PC-3 (cell line): ENCODE measurements at regions not wholly inside any gene's neighbourhood (a gene's known extent, or its start where the extent isn't known, plus 50 kb on each side); places are given as distances from the start of the nearest gene placed in this dataset.
A peak's percentile ranks its signal among the peaks of the same experiment; 100 is the strongest.

Experiments used
- ATAC-seq: fragments of 200-7000 bp; cut with Tn5 transposase; 2 replicates; pipeline ENCODE4 v1.9.1; 2020; ENCODE audit warnings: mild to moderate bottlenecking, moderate library complexity
- BruUV-seq: library from RNA; stranded (reverse); fragments of 400-500 nt; replicated peaks from 2 replicates; lab custom pipeline; 2021; lab: Mats Ljungman, UMichigan
- CTCF ChIA-PET: fragments of 300-600 bp; sonication (Branson Sonifier 250); formaldehyde crosslinking; loops from one replicate; lab custom pipeline; 2022; ENCODE audit warnings: antibody characterized with exemption; lab: Charles Lee
- POLR2A ChIA-PET: fragments of 300-600 bp; sonication (Branson Sonifier 250); formaldehyde crosslinking; loops from one replicate; lab custom pipeline; 2022; ENCODE audit warnings: antibody characterized with exemption; ENCODE audit not compliant: unreplicated experiment; lab: Charles Lee
- DNase-seq: peaks from one replicate; pipeline ENCODE4 v3.0.0-alpha.2; 2015
- H2AFZ ChIP-seq: fragments of 300-600 bp; sonication (generic); 2 replicates; pipeline ENCODE4 v1.6.0; 2016; ENCODE audit warnings: antibody characterized with exemption, low read length
- H3F3A ChIP-seq: fragments of 300-600 bp; sonication (generic); one replicate; pipeline ENCODE4 v1.6.0; 2017; ENCODE audit warnings: antibody characterized with exemption, low read length, control low read depth, mild to moderate bottlenecking; ENCODE audit not compliant: unreplicated experiment
- H3K27ac ChIP-seq: fragments of 300-600 bp; sonication (generic); 2 replicates; pipeline ENCODE4 v1.5.1; 2016; ENCODE audit warnings: mild to moderate bottlenecking, low read length
- H3K27me3 ChIP-seq: fragments of 300-600 bp; sonication (generic); 2 replicates; pipeline ENCODE4 v1.6.1; 2016; ENCODE audit warnings: low read length, mixed read lengths
- H3K36me3 ChIP-seq: fragments of 300-600 bp; sonication (generic); 2 replicates; pipeline ENCODE4 v1.6.1; 2016; ENCODE audit warnings: low read depth, mixed run types, low read length, mixed read lengths
- H3K4me1 ChIP-seq: fragments of 300-600 bp; sonication (generic); 2 replicates; pipeline ENCODE4 v1.5.1; 2016; ENCODE audit warnings: low read length; ENCODE audit not compliant: insufficient read depth
- H3K4me2 ChIP-seq: fragments of 300-600 bp; sonication (generic); 2 replicates; pipeline ENCODE4 v1.6.0; 2016; ENCODE audit warnings: low read length
- H3K4me3 ChIP-seq: fragments of 300-600 bp; sonication (generic); 2 replicates; pipeline ENCODE4 v1.5.1; 2016; ENCODE audit warnings: mild to moderate bottlenecking, low read length, mixed read lengths
- H3K79me2 ChIP-seq: fragments of 300-600 bp; sonication (generic); 2 replicates; pipeline ENCODE4 v1.6.1; 2017; ENCODE audit warnings: low read length, mixed read lengths
- H3K9ac ChIP-seq: fragments of 300-600 bp; sonication (generic); 2 replicates; pipeline ENCODE4 v1.6.0; 2016; ENCODE audit warnings: mild to moderate bottlenecking, low read length
- H3K9me2 ChIP-seq: fragments of 300-600 bp; sonication (generic); replicated peaks from 2 replicates; pipeline ENCODE4 v1.6.1; 2016; ENCODE audit warnings: mixed run types, low read length, mixed read lengths
- H3K9me3 ChIP-seq: fragments of 300-600 bp; sonication (generic); 2 replicates; pipeline ENCODE4 v1.6.1; 2016; ENCODE audit warnings: low read length, mixed read lengths
- H4K20me1 ChIP-seq: fragments of 300-600 bp; sonication (generic); 2 replicates; pipeline ENCODE4 v1.6.1; 2016; ENCODE audit warnings: low read length, mixed read lengths
- EZH2 ChIP-seq: fragments of 300-600 bp; sonication (generic); IDR thresholded peaks from one replicate; pipeline ENCODE4 v1.6.1; 2017; ENCODE audit warnings: antibody characterized with exemption, mild to moderate bottlenecking, low read length; ENCODE audit not compliant: unreplicated experiment
- EZH2phosphoT487 ChIP-seq: fragments of 300-600 bp; sonication (generic); IDR thresholded peaks from 2 replicates; pipeline ENCODE4 v1.6.1; 2018; ENCODE audit warnings: mild to moderate bottlenecking, antibody characterized with exemption, low read length, borderline replicate concordance
- intact Hi-C: fragments of 100-400 bp; cut with micrococcal nuclease; formaldehyde crosslinking; loops from 2 replicates; pipeline ENCODE4 v1.9.0; 2023
- TF ChIP-seq, protein P1 (sequence below): fragments of 300-600 bp; sonication (generic); conservative IDR thresholded peaks from 2 replicates; pipeline ENCODE4 v1.5.1; 2017; ENCODE audit warnings: antibody characterized with exemption, low read depth, mild to moderate bottlenecking, low read length

DNA sequence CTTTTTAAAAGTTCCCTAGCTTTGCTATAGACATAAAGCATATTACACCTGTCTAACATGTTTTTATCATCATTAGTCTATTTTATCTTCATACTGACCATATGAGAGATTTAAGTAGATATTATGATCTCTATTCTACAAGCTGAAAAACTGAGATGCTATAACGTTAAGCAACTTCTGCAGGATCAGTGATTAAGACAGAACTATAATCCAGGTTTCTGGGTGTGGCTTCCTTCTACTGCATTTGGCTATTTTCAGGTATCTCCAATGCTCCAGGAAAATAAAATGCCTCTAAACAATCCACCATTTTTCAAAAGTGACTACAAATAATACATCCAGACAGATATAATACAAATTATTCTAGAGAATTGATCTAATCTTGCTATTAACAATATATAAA lies 53.4 kb downstream of the RGS2 start:
- DNase-seq (peak; percentile 46), ATAC-seq (no peak; the same call in 1 of the 2 replicates)
- Histone ChIP-seq H3K4me3 (no peak overlapping the region), H3K27ac (peak overlapping the region; percentile 88), H3K9ac (peak overlapping the region; percentile 64), H2AFZ (no peak overlapping the region), H3K4me2 (peak overlapping the region; percentile 25), H4K20me1 (no peaks in the 10 kb centered on the region), H3F3A (no peaks in the 10 kb centered on the region), H3K79me2 (no peaks in the 10 kb centered on the region), H3K4me1 (peaks cover 27% of the 10 kb centered on the region), H3K9me3 (no peaks in the 10 kb centered on the region), H3K36me3 (no peaks in the 10 kb centered on the region), H3K9me2 (no peaks in the 10 kb centered on the region), H3K27me3 (no peaks in the 10 kb centered on the region)
- CTCF ChIA-PET: no interaction called here
- BruUV-seq: TSS peak; percentile 84
- TF ChIP-seq, protein P1, sequence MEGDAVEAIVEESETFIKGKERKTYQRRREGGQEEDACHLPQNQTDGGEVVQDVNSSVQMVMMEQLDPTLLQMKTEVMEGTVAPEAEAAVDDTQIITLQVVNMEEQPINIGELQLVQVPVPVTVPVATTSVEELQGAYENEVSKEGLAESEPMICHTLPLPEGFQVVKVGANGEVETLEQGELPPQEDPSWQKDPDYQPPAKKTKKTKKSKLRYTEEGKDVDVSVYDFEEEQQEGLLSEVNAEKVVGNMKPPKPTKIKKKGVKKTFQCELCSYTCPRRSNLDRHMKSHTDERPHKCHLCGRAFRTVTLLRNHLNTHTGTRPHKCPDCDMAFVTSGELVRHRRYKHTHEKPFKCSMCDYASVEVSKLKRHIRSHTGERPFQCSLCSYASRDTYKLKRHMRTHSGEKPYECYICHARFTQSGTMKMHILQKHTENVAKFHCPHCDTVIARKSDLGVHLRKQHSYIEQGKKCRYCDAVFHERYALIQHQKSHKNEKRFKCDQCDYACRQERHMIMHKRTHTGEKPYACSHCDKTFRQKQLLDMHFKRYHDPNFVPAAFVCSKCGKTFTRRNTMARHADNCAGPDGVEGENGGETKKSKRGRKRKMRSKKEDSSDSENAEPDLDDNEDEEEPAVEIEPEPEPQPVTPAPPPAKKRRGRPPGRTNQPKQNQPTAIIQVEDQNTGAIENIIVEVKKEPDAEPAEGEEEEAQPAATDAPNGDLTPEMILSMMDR: no peak
- TF ChIP-seq EZH2: no peak
- TF ChIP-seq EZH2phosphoT487: no peak
- intact Hi-C loops: loop anchor here (1.0 to 5.0 kb wide), 4 partner anchors 42 to 156 kb away; no protein-coding TSS in a partner anchor
- POLR2A ChIA-PET: interaction anchor here (0.5 to 1.0 kb wide), 5 partner anchors 35 to 197 kb away, joined by 3 to 7 read pairs (median 3); partner anchors contain the start of genes RO60 and UCHL5

GRCh38 chr1:192866241-192866868 lies 57.5 kb downstream of the RGS2 start:
- no peak for DNase-seq
- H3K4me2 ChIP-seq: no peak overlapping the region
- H2AFZ ChIP-seq: no peak overlapping the region
- ChIA-PET POLR2A (no interaction called here), CTCF (no interaction called here)
- H3F3A ChIP-seq: no peaks in the 10 kb centered on the region
- H3K4me3 ChIP-seq: no peak overlapping the region
- TF ChIP-seq EZH2phosphoT487 (no peak), EZH2 (no peak)
- TF ChIP-seq, protein P1: no peak
- H3K27me3 ChIP-seq: no peaks in the 10 kb centered on the region
- no peaks in the 10 kb centered on the region for H3K9me2 ChIP-seq
- peaks cover 9% of the 10 kb centered on the region for H3K4me1 ChIP-seq
- no peaks in the 10 kb centered on the region for H3K36me3 ChIP-seq
- H3K27ac ChIP-seq: no peak overlapping the region
- no peaks in the 10 kb centered on the region for H3K79me2 ChIP-seq
- no peaks in the 10 kb centered on the region for H4K20me1 ChIP-seq
- no TSS peak for BruUV-seq
- H3K9me3 ChIP-seq: no peaks in the 10 kb centered on the region
- ATAC-seq: no peak
- intact Hi-C loops: no loop called here
- H3K9ac ChIP-seq: no peak overlapping the region

- TF ChIP-seq EZH2 (no peak), EZH2phosphoT487 (no peak)
- TF ChIP-seq, protein P1: no peak
- H3K27me3 ChIP-seq: no peaks in the 10 kb centered on the region
- H3K4me3 ChIP-seq: no peak overlapping the region
- no peaks in the 10 kb centered on the region for H3K9me3 ChIP-seq
- H4K20me1 ChIP-seq: no peaks in the 10 kb centered on the region
- no peak overlapping the region for H3K9ac ChIP-seq
- no peak overlapping the region for H3K4me2 ChIP-seq
- peaks cover 5% of the 10 kb centered on the region; the same call in 1 of the 2 replicates for H3K4me1 ChIP-seq
- POLR2A ChIA-PET: no interaction called here
- BruUV-seq: no TSS peak
- intact Hi-C loops: no loop called here
- no peaks in the 10 kb centered on the region for H3K9me2 ChIP-seq
- 0 out of 2 replicates have a peak overlapping the region, but pooled peaks have one; percentile 36 for H2AFZ ChIP-seq
- ATAC-seq: no peak
- no peaks in the 10 kb centered on the region for H3F3A ChIP-seq
- no peak overlapping the region for H3K27ac ChIP-seq
- H3K36me3 ChIP-seq: no peaks in the 10 kb centered on the region
- CTCF ChIA-PET: no interaction called here
- DNase-seq: no peak
- H3K79me2 ChIP-seq: no peaks in the 10 kb centered on the region
These were observed 58.3 kb downstream of the RGS2 start for GRCh38 chr1:192867180-192867579.
